ENCODE measurements at regions not wholly inside any gene's neighbourhood (a gene's known extent, or its start where the extent isn't known, plus 50 kb on each side); places are given as distances from the start of the nearest gene placed in this dataset.

GRCh38 chr5:92730486-92730885, 850.5 kb downstream of the NR2F1-AS1 start:
- no peaks in the 10 kb centered on the region for H3K9me3 ChIP-seq (ENCODE audit: insufficient read depth, low read length)
- no peak overlapping the region for H2AFZ ChIP-seq (ENCODE audit: low read depth, low read length)
- no peak overlapping the region for H3K4me2 ChIP-seq (ENCODE audit: low read length)
- H3K4me1 ChIP-seq (ENCODE audit: low read length), result no peaks in the 10 kb centered on the region
- no peak overlapping the region for H3K9ac ChIP-seq (ENCODE audit: low read length)
- no peaks in the 10 kb centered on the region for H3K36me3 ChIP-seq (replicated peaks; ENCODE audit: low read depth, low read length)
- no peak overlapping the region for H3K4me3 ChIP-seq (ENCODE audit: low read length)
- TF ChIP-seq EZH2phosphoT487 (IDR thresholded peaks at IDR 0.05; ENCODE audit: low read depth) (no peak), CTCF (IDR thresholded peaks at IDR 0.05; ENCODE audit: low read depth, low read length) (no peak)
- no peak overlapping the region for H3K27ac ChIP-seq (ENCODE audit: low read length)
- H3K27me3 ChIP-seq (ENCODE audit: low read depth, low read length), result no peaks in the 10 kb centered on the region
- no peaks in the 10 kb centered on the region for H4K20me1 ChIP-seq (ENCODE audit: insufficient read depth, low read length)
- H3K79me2 ChIP-seq (ENCODE audit: low read length), result no peaks in the 10 kb centered on the region

- H2AFZ ChIP-seq (ENCODE audit: low read depth, low read length), result no peak overlapping the region
These were observed 851.9 kb downstream of the NR2F1-AS1 start for GRCh38 chr5:92729088-92729487.

GRCh38 chr5:92715946-92716520, 865.0 kb downstream of the NR2F1-AS1 start:
- Histone ChIP-seq H3K4me1 (ENCODE audit: low read length) (no peaks in the 10 kb centered on the region), H3K4me2 (ENCODE audit: low read length) (no peak overlapping the region), H3K27ac (ENCODE audit: low read length) (no peak overlapping the region), H3K4me3 (ENCODE audit: low read length) (no peak overlapping the region), H3K27me3 (ENCODE audit: low read depth, low read length) (no peaks in the 10 kb centered on the region), H3K79me2 (ENCODE audit: low read length) (no peaks in the 10 kb centered on the region), H3K9me3 (ENCODE audit: insufficient read depth, low read length) (no peaks in the 10 kb centered on the region), H3K9ac (ENCODE audit: low read length) (no peak overlapping the region), H3K36me3 (replicated peaks; ENCODE audit: low read depth, low read length) (no peaks in the 10 kb centered on the region), H4K20me1 (ENCODE audit: insufficient read depth, low read length) (no peaks in the 10 kb centered on the region), H2AFZ (ENCODE audit: low read depth, low read length) (no peak overlapping the region)
- TF ChIP-seq CTCF (IDR thresholded peaks at IDR 0.05; ENCODE audit: low read depth, low read length) (no peak), EZH2phosphoT487 (IDR thresholded peaks at IDR 0.05; ENCODE audit: low read depth) (no peak)

More at GRCh38 chr5:92729088-92729487, 851.9 kb downstream of the NR2F1-AS1 start:
- H3K4me1 ChIP-seq (ENCODE audit: low read length), result no peaks in the 10 kb centered on the region
- H3K27me3 ChIP-seq (ENCODE audit: low read depth, low read length), result no peaks in the 10 kb centered on the region
- no peak overlapping the region for H3K4me3 ChIP-seq (ENCODE audit: low read length)
- no peak overlapping the region for H3K27ac ChIP-seq (ENCODE audit: low read length)
- no peaks in the 10 kb centered on the region for H3K9me3 ChIP-seq (ENCODE audit: insufficient read depth, low read length)
- no peak overlapping the region for H3K9ac ChIP-seq (ENCODE audit: low read length)
- TF ChIP-seq EZH2phosphoT487 (IDR thresholded peaks at IDR 0.05; ENCODE audit: low read depth), result no peak
- no peak for TF ChIP-seq CTCF (IDR thresholded peaks at IDR 0.05; ENCODE audit: low read depth, low read length)
- no peaks in the 10 kb centered on the region for H4K20me1 ChIP-seq (ENCODE audit: insufficient read depth, low read length)
- H3K36me3 ChIP-seq (replicated peaks; ENCODE audit: low read depth, low read length), result no peaks in the 10 kb centered on the region
- no peak overlapping the region for H3K4me2 ChIP-seq (ENCODE audit: low read length)
- H3K79me2 ChIP-seq (ENCODE audit: low read length), result no peaks in the 10 kb centered on the region

GRCh38 chr5:92713826-92714225, 867.2 kb downstream of the NR2F1-AS1 start:
- no peaks in the 10 kb centered on the region for H4K20me1 ChIP-seq (ENCODE audit: insufficient read depth, low read length)
- H3K27ac ChIP-seq (ENCODE audit: low read length), result no peak overlapping the region
- no peak overlapping the region for H3K4me3 ChIP-seq (ENCODE audit: low read length)
- no peak overlapping the region for H2AFZ ChIP-seq (ENCODE audit: low read depth, low read length)
- H3K9me3 ChIP-seq (ENCODE audit: insufficient read depth, low read length), result no peaks in the 10 kb centered on the region
- H3K79me2 ChIP-seq (ENCODE audit: low read length), result no peaks in the 10 kb centered on the region
- H3K9ac ChIP-seq (ENCODE audit: low read length), result no peak overlapping the region
- no peaks in the 10 kb centered on the region for H3K4me1 ChIP-seq (ENCODE audit: low read length)
- H3K27me3 ChIP-seq (ENCODE audit: low read depth, low read length), result no peaks in the 10 kb centered on the region
- no peaks in the 10 kb centered on the region for H3K36me3 ChIP-seq (replicated peaks; ENCODE audit: low read depth, low read length)
- no peak overlapping the region for H3K4me2 ChIP-seq (ENCODE audit: low read length)
- TF ChIP-seq EZH2phosphoT487 (IDR thresholded peaks at IDR 0.05; ENCODE audit: low read depth) (no peak), CTCF (IDR thresholded peaks at IDR 0.05; ENCODE audit: low read depth, low read length) (no peak)

All from OCI-LY3 (cell line).